ENCODE measurements at regions not wholly inside any gene's neighbourhood (a gene's known extent, or its start where the extent isn't known, plus 50 kb on each side); places are given as distances from the start of the nearest gene placed in this dataset.
A peak's percentile ranks its signal among the peaks of the same experiment; 100 is the strongest.

DNA sequence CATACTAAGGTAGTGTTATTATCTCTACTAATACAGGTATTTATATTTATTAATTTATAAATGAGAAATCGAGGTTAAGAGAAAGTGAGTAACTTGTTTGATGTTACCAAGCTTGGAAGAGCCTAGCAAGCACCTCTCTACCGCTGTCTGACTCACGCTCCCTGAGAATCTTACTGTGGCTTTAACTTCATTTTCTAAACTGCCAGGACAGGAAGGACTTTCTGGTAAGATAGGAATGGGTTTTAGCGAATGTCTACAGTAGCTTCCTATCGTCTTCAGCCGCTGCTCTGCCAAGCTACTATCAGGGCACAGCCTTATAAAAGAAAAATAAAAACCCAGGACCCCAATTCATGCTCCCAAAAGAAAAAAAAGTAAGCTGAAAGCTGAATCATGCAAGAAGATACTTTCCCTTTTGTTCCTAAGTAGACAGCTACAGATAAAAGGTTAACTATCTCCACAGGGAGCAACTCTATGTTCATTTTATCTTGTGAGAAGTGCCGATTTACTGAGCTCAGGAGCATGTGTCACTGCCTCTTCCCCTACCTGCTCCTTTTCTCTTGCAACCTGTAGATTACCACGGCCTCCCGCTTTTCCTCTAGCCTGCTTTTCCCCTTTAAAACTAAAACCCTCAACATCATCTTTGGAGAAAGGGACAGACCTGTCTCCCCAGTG is 60.2 kb downstream of the THNSL1 start:
- intact Hi-C loops (cut with DNase I), result loop anchor here in 1 of 2 donors (10.0 kb wide), 1 partner anchor 432 kb away; no protein-coding TSS in a partner anchor
- Histone ChIP-seq H3K27me3 (no peaks in the 10 kb centered on the region), H3K9me3 (no peaks in the 10 kb centered on the region), H3K4me3 (no peak overlapping the region), H3K27ac (no peak overlapping the region), H3K4me1 (peaks cover 3 to 4% of the 10 kb centered on the region in 2 donors), H3K36me3 (no peaks in the 10 kb centered on the region)
- ATAC-seq, result no peak
- TF ChIP-seq, protein P1, sequence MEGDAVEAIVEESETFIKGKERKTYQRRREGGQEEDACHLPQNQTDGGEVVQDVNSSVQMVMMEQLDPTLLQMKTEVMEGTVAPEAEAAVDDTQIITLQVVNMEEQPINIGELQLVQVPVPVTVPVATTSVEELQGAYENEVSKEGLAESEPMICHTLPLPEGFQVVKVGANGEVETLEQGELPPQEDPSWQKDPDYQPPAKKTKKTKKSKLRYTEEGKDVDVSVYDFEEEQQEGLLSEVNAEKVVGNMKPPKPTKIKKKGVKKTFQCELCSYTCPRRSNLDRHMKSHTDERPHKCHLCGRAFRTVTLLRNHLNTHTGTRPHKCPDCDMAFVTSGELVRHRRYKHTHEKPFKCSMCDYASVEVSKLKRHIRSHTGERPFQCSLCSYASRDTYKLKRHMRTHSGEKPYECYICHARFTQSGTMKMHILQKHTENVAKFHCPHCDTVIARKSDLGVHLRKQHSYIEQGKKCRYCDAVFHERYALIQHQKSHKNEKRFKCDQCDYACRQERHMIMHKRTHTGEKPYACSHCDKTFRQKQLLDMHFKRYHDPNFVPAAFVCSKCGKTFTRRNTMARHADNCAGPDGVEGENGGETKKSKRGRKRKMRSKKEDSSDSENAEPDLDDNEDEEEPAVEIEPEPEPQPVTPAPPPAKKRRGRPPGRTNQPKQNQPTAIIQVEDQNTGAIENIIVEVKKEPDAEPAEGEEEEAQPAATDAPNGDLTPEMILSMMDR (IDR thresholded peaks at IDR 0.05), result no peak
- DNase-seq, result no peak

DNA sequence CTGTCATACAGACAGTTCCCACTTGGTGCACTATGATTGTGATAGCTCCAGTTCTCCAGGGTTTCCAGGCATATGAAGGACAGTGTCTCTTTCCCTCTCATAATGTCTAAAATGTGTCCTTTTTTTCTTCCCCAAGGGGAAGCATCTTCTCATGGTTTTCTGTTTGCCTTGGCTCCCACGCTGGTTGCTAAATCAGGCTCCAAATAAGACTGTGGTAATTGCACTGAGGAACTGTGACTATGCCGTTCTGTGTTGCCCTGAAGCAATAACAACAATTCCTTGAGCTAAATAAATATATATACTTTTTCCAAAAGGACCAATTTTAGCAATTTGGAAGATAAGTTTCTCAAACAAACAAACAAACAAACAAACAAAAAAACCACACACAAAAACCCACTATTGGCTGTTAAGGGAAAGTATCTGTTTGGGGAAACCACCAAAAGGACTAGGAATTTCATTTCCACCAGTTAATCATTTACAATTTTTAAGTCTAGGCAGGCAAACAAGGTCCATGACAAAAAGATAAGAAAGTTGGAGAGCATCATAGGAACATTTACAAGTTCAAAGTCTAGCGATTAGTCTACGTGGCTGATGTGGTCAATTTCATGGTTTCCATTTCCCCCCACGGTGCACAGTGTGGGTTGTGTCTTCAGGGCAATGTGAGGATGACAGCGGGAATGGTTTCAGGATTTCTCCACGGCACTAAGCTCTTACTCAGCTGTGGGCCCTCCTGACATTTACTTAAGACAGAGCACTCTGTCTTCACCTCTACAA is 62.4 kb downstream of the THNSL1 start:
- Histone ChIP-seq H3K36me3 (no peaks in the 10 kb centered on the region), H3K9me3 (no peaks in the 10 kb centered on the region), H3K27ac (no peak overlapping the region), H3K27me3 (no peaks in the 10 kb centered on the region), H3K4me3 (no peak overlapping the region), H3K4me1 (peaks cover 4 to 8% of the 10 kb centered on the region in 2 donors)
- TF ChIP-seq, protein P1 (IDR thresholded peaks at IDR 0.05), result no peak
- intact Hi-C loops (cut with DNase I), result loop anchor here in 1 of 2 donors (10.0 kb wide), 1 partner anchor 434 kb away; no protein-coding TSS in a partner anchor
- ATAC-seq (no peak), DNase-seq (no peak)

DNA sequence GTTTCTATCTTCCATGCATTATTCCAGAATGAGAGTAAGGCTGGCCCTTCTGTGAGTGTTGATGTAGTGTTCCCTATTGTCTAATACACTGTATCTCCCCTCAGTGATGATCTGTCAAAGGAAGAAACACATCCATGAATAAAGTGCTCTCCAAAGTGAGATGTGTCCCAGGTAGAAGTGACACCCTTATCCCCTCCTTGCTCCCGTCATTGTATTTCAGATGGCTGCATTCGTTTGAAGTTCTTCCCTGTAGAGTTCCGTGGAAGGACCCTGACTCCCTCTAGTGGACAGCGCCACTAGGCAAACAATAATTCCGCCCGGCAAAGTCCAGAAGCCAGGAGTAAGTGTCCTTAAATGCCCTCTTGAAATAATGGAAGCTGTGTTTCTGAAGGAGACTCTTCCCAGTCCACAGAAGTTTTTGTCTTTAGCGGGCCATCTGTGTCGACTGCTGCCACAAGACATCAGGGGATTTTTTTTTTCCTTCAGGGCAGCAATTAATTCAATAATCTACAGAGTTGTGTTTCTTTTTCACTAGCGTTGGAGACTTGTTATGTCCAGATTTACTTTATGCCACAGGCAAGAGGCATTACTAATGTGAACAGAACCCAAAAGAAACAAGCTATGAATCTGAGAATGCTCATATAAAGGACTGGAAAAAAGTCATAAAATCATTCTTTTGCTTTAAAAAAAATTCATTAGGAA is 64.6 kb downstream of the THNSL1 start:
- TF ChIP-seq, protein P1 (IDR thresholded peaks at IDR 0.05), result peak; percentile 71 to 89
- intact Hi-C loops (cut with DNase I), result no loop called here
- ATAC-seq (peak; percentile 95), DNase-seq (peak in 3 of 4 donors; percentile 75 to 89 (median 80))
- Histone ChIP-seq H3K9me3 (no peaks in the 10 kb centered on the region), H3K27me3 (no peaks in the 10 kb centered on the region), H3K4me3 (no peak overlapping the region), H3K36me3 (no peaks in the 10 kb centered on the region), H3K27ac (peak overlapping the region in 1 of 2 donors; percentile 37), H3K4me1 (peaks cover 4 to 8% of the 10 kb centered on the region in 2 donors)

DNA sequence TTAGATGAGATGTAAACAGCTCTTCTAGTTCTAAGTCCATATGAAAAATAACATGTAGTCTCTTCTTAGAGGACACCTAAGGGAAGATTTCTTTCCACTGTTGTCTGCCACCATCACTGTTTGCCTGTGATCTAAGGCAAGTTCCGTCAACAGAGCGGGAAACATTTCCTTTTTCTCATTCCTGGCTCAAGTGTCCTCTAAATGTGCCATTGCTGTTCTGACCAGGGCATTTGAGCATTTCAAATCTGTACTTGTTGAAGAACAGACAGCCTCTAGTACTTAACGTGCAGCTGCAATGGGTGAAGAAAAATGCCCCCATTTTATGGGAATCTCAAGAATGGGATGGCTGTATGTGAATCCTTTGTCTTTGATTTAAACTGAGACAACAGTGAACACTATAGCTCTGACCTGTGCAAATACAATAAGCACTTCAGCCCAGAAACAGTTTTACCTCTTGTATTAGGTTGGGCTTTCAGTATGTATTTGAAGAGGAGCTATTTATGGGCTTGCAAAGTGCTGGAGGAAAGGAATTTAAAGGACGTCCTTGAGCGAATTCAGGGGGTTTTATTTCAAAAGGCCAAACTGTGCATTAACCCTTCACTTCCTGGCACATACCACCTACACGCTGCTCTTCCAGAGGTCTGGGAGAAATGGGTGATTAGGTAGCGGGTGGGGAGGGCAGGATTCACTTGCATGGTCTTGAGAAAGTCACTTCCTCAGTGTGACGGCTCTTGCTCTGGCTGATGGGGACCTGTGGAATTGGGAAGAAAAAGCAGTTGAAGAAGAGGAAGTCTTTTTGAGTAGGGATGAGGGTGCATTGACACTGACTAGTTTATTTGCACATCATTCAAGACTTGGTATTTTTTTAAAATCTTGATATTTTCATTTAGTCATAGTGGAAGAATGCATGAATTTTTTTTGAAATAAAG is 66.1 kb downstream of the THNSL1 start:
- DNase-seq, result peak in 2 of 4 donors; percentile 14 to 42
- intact Hi-C loops (cut with DNase I), result no loop called here
- ATAC-seq, result peak; percentile 76
- Histone ChIP-seq H3K27me3 (no peaks in the 10 kb centered on the region), H3K4me1 (peaks cover 4 to 8% of the 10 kb centered on the region in 2 donors), H3K9me3 (no peaks in the 10 kb centered on the region), H3K36me3 (no peaks in the 10 kb centered on the region), H3K4me3 (no peak overlapping the region), H3K27ac (peak overlapping the region in 1 of 2 donors; percentile 37)
- TF ChIP-seq, protein P1 (IDR thresholded peaks at IDR 0.05), result no peak
